GM18861 (cell line): ENCODE measurements at regions not wholly inside any gene's neighbourhood (a gene's known extent, or its start where the extent isn't known, plus 50 kb on each side); places are given as distances from the start of the nearest gene placed in this dataset.
"Not testable (repeated sequence)": the region's sequence is repeated elsewhere in the genome, so short reads cannot be mapped to it uniquely, and the experiment has no call there.

ENCODE experiments used
- ATAC-seq: cut with Tn5 transposase; IDR thresholded peaks from one replicate; pipeline ENCODE4 v1.9.1; 2021; ENCODE audit not compliant: unreplicated experiment

DNA sequence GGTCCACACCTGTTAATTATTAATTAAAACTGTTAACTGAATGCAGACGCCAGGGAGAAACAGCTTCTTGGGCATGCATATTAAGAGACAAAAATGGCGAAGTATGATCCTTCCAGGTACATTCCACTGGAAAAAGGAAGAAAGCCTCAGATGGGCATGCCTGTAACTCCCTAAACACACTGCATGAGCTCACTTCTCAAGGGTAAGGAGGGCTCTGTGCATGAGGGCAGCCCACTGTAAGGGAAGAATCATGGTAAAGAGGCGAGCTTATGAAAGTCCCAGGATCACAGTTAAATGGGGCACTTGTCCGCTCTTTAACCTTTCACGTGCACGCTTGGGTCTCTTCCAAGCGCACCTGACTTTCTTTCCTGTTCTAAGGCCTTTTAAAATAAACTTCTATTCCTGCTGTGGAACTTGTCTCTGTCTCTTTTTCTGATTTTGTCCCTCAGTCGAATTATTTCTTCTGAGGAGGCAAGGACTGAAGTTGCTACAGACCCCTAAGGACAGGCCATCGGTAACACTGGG, 321.7 kb downstream of the PPP1R2C start:
- ATAC-seq, result no peak

DNA sequence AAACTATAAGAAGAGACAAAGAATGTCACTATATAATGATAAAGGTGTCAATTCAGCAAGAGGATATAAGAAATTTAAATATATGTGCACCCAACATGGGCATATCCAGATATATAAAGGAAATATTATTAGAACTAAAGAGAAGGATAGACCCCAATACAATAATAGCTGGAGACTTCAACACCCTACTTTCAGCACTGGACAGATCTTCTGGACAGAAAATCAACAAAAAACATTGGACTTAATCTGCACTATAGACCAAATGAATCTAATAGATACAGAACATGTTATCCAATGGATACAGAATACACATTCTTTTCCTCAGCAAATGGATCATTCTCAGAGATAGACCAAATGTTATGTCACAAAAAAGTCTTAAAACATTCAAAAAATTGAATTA, 327.7 kb downstream of the PPP1R2C start:
- no peak for ATAC-seq

GRCh38 chrX:42443267-42443666, 334.7 kb downstream of the PPP1R2C start:
- no peak for ATAC-seq

- ATAC-seq, result no peak
Measured at GRCh38 chrX:42442745-42443144, 335.2 kb downstream of the PPP1R2C start.

DNA sequence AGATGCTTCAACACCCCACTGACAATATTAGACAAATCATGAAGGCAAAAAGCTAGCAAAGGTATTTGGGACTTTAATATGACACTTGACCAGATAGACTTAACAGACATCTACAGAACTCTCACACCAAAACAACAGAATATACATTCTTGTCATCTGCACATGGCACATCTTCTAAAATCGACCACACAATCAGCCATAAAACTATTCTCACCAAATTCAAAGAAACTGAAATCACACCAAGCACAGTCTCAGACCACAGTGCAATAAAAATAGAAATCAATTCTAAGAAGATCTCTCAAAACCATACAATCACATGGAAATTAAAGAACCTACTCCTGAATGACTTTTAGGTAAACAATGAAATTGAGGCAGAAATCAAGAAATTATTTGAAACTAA, 340.8 kb downstream of the PPP1R2C start:
- ATAC-seq, result no peak

DNA sequence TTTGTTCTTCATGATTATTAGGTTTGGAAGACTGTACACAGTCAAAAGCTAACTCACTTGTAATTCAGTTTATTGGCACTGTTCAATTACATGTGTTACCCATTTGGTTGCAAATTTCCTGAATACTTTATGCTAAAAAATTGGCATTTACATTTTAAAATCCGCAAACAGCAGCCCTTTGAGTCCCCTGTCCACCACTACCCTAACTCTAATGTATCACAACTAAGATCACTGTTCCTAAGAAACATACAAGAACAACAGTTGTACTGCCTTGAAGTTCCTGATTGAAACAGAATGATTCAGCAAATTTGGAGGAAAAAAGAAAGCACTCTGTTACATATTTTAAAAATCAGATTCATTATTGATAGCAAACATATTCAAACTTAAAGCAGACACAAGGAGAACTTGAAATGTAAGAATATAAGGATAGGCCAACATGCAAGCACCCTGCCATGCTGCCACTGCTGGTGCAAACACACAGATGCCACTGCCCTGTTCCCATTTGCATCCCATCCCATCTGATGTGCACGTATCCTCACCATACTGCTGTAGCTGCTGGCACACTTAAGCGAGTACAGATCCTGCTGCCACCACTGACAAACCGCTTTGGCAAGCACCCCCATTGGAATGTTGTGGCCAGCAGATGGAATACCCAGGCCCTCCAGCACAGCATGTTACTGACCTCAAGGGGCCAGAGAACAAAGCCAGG, 343.4 kb downstream of the PPP1R2C start:
- no peak for ATAC-seq

DNA sequence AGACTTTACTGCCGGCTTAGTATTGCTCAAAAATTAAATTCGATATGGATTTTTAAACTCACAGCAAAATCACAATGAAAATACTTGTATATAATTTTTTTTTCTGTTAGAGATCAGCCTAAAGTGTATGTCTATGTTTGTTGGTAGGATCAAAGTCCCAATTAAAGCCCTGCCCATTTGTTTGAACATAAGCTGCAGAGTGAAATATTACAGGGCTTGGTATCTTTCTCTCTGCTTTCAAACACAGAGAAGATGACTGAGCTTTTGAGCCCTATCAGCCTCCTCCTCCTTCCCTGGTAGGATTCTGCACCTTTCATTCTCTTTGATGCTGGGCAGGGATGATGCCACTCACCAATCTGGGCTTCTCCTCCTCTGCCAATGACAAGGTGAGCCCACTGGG, 345.4 kb downstream of the PPP1R2C start:
- no peak for ATAC-seq

DNA sequence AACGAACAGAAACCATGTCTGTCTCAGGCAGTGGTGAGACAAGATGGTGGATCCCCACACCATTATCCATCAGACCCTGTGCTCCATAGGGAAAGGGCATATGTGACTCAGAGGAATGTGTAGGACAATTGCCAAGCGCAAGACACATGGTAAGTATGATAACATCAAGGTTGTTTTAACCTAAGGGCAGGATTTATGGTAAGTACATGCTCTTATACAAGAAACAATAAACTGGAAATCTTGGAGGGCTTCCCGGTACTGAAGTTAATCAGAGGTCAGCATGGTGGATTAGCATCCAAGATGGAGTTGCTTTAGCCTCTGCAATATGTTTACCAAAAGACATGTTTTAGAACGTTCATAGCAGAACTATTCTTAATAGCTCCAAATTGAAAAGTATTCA, 355.0 kb downstream of the PPP1R2C start:
- ATAC-seq, result no peak

DNA sequence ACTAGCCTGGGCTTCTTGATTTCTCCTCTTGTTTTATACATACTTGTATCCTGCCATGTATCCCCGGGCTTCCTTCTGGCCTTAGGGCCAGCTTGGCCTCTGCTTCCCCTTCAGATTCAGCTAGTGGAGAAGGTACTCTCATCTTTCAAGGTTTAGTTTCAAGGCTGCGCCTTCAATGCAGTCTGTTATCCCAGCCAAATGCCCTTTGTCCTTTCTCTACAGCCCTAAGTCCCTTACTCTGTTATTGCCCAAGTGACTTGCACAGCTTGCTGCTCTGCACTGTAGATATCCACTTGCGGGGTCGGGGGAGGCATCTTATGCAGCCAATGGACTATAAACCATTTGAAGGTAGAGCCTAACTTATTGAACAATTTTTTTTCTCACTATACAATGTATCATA, 357.5 kb downstream of the PPP1R2C start:
- ATAC-seq, result no peak

DNA sequence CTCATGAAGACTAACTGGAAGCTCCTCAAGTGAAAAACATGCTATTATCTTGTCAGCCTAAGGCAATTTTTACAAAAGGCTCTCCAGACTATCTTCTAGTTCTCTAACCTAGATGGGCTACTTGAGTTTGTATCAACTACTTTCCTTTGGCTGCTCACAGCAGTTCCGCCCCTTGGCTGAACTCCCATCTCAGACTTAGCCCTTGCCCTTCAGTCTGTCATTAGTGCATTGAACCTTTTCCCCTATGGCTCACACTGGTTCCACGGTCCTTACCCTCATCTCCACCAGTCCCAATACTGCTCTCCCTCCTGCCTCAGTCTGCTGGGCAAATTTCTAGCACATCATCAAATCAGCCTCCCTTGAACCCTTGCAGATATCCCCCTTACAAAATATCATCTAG, 362.3 kb downstream of the PPP1R2C start:
- ATAC-seq, result no peak

DNA sequence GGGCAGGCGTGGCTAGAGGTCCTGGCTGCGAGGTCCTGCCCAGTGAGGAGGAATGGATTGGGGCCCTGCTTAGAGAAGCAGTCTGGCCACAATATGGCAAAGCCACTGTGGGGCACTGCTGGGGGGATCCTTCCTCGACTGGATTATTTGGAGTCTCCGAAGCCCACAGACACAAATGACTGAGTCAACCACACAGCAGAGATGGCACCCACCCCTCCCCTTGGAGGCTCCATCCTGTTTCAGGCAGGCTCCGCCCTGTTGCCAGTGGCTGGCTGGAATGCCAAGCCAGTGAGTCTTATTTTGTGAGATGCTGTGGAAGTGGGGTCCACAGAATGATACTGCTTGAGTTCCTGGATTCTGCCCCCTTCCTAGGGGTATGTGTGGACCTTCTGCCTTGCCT, 363.9 kb downstream of the PPP1R2C start:
- ATAC-seq, result no peak

DNA sequence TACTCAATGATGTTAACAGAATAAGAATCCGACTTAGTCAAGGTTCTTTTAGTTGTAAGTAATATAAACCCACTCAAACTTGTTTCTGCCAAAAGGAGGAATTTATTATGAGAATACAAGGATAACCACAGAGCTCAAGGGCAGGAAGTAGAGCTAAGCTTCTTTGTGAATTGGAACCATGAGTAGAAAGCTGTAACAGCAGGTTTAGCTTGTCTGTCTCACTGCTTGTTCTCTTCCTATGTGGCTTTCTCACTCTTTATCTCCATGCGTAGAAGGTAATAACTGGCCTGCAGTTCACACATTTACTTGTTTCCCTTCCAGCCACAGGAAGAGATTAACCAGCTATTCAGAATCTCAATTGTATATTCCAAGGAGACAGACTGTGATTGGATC, 378.3 kb downstream of the PPP1R2C start:
- no peak for ATAC-seq

- ATAC-seq, result no peak
Measured at GRCh38 chrX:42398967-42399631, 378.9 kb downstream of the PPP1R2C start.

DNA sequence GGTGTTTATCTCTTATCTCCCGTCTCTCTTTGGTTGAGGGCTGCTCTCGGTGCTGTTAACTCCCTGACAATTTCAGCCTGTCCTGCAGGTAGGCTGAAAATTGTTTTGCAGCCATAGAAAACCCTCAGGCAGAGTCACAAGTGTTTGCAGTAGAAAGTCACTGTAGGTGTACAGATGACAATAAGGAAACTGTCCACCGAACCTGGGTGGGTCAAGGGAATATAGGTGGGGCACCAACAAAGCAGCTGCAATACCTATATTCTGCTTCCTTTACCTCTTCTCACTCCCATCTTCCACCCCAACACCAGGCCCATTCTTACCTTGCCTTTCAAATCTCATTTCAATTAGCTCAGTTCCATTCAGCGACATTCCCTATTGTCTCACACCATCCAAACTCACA, 381.8 kb downstream of the PPP1R2C start:
- no peak for ATAC-seq

DNA sequence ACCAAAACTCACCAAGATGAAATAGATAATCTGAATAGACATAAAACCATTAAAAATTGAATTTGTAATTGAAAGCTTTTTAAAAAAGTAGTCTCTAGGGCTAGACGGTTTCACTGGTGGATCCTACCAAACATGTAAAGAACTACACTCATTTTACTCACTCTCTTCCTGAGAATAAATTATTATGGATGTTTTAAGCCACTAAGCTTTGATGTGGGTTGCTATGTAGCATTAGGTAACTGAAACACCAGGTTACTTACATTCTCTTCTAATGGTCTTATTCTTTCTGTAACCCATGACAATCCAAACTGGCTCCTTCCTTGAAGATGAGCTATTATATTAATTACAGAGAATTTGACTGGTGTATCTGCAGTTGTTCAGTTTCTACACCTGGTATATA, 385.1 kb downstream of the PPP1R2C start:
- ATAC-seq, result no peak

DNA sequence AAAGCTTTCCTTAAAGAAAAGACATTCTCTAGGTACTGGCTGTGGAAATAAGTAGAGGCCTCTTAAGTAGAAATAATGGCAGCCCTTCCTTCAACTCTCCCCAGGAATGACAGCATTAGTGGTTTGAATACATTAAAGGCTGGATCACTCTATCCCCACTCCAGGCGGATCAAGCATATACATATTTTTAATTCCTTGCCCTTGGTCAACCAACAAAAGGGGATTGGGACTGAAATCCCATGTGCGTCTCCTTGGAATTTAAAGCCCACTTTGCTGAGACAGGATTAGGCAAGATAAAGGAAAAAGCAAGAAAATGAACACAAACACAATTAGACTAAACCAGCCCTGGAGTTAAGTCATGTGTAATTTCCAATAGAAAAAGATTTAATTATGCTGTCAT, 391.3 kb downstream of the PPP1R2C start:
- ATAC-seq, result no peak

DNA sequence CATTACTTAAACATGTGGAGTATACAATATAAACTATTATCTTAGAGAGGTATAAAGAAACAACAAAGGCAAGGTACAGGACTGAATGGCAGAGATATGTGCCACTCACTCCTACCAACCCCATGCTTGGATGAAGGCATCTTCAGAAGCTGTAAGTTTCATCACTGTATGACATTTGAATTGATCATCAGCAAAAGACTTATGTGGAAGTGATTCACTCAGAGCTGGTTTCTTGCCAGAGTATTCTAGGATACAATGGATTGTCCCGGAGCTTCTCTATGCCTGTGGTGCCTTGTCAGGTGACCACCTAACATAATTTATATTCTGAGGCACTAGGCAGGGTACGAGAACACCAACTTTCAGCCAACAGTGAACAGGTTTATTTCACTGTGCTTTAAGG, 392.2 kb downstream of the PPP1R2C start:
- no peak for ATAC-seq

- ATAC-seq, result no peak
Measured at GRCh38 chrX:42384956-42385355, 393.0 kb downstream of the PPP1R2C start.

- no peak for ATAC-seq
Measured at GRCh38 chrX:42378857-42379256, 399.1 kb downstream of the PPP1R2C start.

- ATAC-seq, result no peak
Measured at GRCh38 chrX:42375086-42375485, 402.9 kb downstream of the PPP1R2C start.

DNA sequence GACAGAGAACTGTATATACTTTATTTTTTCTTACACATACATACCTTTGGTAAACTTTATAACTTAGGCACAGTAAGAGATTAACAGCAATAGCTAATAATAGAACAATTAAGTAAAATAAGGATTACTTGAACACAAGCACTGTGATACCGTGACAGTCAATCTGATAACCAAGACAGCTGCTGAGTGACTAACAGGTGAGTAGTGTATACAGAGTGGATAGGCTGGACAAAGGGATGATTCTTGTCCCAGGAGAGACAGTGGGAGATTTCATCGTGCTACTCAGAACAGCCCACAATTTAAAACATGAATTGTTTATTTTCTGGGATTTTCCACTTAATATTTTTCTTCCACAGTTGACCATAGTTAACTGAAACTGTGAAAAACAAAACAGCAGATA, 411.8 kb downstream of the PPP1R2C start:
- ATAC-seq, result no peak

- ATAC-seq, result no peak
Measured at GRCh38 chrX:42362219-42362618, 415.7 kb downstream of the PPP1R2C start.

GRCh38 chrX:42342981-42343380, 419.6 kb upstream of the CASK start:
- ATAC-seq, result not testable (repeated sequence)
